CD4-positive, alpha-beta T cell treated with Interleukin-4 for 4 hours (primary cell): ENCODE measurements at regions not wholly inside any gene's neighbourhood (a gene's known extent, or its start where the extent isn't known, plus 50 kb on each side); places are given as distances from the start of the nearest gene placed in this dataset.
"Not testable (repeated sequence)": the region's sequence is repeated elsewhere in the genome, so short reads cannot be mapped to it uniquely, and the experiment has no call there.

Experiments
- DNase-seq: peaks from one replicate; pipeline ENCODE4 v3.0.0-alpha.2; 2020

- DNase-seq, result no peak
Measured at GRCh38 chrX:9271789-9272525, 192.9 kb upstream of the TBL1X start.

DNA sequence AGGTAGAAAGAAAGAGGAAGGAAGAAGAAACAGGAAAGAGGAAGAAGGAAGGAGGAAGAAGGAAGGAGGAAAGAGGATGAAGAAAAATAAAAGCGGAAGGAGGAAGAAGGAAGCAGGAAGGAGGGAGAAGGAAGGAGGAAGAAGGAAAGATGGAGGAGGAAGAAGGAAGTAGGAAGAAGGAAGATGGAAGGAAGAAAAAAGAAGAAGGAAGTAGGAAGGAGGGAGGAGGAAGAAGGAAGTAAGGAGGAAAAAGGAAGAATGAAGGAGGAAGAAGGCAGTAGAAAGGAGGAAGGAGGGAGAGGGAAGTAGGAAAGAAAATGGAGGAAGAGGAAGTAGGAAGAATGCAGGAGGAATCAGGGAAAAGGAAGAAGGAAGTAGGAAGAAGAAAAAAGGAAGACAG is 191.1 kb upstream of the TBL1X start:
- no peak for DNase-seq

- DNase-seq, result no peak
Measured at GRCh38 chrX:9278475-9279233, 186.2 kb upstream of the TBL1X start.

DNA sequence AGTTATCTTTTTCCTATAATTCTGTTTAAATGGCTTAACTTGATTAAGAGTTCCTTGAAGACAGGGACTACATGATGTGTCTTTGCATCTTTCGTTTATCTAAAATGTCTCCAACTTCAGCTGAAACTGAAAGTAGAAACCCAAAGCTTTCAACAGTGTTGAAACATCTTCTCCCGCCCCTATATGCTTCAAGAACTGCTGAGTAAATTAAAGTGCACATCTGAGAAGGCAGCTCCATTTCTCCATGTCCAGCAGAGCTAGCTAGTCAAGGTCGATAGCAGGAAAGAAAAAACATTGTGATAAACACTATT is 185.7 kb upstream of the TBL1X start:
- peak; percentile 0 for DNase-seq

GRCh38 chrX:9280831-9281230 is 184.0 kb upstream of the TBL1X start:
- DNase-seq, result no peak

DNA sequence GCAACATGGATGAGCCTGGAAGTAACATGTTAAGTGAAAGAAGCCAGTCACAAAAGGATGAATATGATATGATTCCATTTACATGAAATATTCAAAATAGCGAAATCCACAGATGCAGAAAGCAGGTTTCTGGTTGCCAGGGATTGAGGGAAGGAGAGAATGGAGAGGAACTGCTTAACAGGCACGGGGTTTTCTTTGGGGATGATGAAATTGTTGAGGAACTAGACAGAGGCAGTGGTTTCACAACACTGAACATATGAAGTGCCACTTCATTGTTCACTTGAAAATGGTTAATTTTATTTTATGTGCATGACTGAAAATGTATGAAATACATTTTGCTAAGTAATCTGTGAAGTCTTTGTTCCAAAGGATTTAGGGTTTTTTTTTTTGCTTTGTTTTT is 182.5 kb upstream of the TBL1X start:
- DNase-seq, result no peak

DNA sequence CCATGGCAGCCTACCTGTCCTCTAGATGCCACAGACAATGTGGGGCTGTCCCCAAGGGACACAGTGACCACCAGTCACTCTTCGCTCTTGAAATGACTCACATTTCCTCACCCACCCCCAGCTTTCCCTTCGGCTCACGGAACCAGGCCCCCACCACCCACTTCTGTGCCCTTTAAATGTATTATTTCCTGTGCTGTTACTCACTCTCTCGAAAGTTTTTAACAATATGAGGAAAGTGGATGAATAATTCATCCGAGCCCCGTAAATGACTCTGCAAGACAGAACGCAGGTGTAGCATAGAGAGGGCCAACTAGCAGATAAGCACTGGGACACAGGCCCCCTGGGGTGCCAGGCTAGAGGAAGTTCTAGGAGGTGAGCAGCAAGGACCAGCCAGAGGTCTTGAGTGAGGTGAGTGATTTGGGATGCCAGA is 179.5 kb upstream of the TBL1X start:
- peak; percentile 13 for DNase-seq

GRCh38 chrX:9286234-9286633 is 178.6 kb upstream of the TBL1X start:
- no peak for DNase-seq

- no peak for DNase-seq
Measured at GRCh38 chrX:9291629-9292028, 173.2 kb upstream of the TBL1X start.

DNA sequence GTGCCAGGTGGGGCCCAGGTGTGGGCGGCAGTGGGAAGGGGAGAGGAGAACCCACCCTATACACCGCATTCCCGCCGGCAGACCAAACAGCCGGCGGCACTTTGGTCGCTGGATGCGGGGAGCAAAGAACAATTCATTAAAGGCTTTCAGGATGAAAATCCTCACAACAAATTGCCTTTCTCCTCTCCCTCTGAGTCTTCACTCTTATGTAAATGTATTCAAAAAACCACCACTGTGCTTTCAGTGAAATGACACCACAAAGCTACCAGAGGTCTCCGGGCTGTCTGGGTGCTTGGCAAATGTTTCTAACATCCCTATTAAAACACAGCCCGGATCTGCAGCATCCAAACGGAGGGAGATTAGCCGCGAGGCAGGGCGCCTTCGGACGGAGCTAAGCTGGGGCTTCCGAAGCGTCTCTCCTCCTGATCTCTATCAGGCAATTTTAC is 171.8 kb upstream of the TBL1X start:
- no peak for DNase-seq

DNA sequence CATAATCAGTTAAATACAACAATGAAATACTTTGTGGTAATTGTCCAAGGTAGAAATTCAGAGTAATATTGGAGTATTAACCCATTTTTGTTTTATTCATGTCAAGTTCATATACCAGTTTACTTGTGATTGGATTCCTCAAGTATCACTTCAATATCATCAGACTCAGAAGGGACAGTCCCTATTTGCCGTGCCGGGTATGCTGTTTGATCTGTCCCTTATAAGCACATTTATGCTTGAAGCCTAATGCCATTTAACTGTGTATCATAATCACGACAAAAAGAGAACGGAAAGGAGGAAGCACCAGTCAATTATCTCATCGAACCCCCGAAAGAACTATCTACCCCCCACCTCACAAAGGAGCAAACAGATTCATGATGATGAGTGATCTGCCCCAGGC is 171.0 kb upstream of the TBL1X start:
- DNase-seq, result no peak

DNA sequence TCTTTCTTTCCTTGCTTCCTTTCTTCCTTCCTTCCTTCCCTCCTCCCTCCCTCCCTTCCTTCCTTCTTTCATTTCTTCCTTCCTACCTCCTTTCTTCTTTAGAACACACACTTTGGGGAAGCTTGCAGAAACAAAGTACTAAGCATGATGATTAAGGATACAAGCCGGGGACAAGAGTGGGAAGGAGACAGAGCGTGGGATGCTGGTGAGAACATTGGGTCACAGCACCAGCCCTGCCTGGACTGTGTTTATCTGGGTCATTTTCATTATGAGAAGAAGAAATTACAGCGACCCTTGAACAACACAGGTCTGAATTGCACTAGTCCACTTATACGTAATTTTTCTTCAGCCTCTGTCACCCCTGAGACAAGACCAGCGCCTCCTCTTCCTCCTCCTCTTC is 169.3 kb upstream of the TBL1X start:
- DNase-seq, result no peak

DNA sequence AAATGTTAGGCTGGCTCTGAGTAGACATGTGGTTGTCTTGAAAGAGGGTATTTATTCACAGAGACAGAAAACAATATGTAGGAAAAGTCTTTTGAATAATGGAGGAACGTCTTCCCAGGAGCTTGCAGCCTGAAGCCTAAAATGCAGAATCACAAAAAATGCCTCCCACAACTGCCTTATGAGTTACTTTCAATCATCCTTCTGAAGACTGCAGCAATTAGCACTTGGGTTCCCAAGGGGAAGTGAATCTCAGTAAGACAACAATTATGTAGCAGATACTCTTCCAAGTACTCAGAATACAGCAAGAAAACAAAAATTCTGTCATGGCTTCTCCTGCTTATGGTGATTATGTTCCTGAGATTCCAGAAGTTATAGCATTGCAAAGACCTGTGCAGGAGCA is 166.6 kb upstream of the TBL1X start:
- no peak for DNase-seq

DNA sequence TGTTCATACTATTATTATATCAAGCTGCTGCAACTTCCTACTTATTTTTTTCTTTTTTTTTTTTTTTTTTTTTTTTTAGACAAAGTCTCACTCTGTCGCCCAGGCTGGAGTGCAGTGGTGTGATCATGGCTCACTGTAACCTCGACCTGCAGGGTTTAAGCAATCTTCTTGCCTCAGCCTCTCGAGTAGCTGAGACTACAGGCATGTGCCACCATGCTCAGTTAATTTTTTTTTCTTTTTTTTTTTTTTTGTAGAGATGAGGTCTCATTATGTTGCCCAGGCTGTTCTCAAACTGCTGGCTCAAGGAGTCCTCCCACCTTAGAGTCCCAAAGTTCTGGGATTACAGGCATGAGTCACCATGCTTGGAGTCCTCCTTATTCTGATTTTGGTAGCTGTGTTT is 165.2 kb upstream of the TBL1X start:
- DNase-seq, result not testable (repeated sequence)

DNA sequence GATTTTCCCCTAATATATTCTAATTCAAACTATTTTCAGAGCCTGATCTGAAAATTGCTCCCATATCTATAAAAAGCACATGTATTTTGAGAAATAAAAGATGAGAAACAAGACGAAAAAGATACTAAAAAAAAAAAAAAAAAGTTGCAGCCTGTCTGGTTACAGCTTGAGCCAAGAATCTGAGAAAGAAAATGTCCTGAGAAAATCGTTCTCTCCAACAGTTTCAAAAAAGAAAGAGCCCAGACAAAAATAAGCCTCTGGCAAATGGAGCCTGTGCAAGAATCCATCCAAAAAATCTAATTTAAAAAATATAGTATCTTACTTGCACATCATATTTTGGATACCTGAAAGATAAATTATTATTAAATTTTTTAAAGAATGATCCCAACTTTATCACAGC is 163.0 kb upstream of the TBL1X start:
- DNase-seq, result no peak

- DNase-seq, result no peak
Measured at GRCh38 chrX:9302381-9302780, 162.5 kb upstream of the TBL1X start.

DNA sequence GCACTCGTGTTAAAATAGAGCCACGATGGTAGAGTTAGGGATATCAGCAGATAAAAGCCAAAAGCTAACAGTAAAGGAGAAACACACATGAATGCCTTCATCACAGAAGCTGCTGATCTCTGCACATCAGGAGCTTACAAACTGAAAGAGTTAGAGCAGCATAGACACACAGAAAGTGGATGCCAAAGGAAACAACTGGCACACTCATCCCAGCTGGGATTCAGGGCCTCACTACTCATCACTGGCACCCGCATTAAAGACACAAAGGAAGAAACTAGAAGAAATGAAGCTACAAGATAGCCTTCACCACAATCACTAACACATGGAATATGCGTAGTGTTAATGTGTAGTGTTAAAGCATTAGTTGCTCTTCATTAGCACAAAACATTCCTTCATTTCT is 156.4 kb upstream of the TBL1X start:
- no peak for DNase-seq

DNA sequence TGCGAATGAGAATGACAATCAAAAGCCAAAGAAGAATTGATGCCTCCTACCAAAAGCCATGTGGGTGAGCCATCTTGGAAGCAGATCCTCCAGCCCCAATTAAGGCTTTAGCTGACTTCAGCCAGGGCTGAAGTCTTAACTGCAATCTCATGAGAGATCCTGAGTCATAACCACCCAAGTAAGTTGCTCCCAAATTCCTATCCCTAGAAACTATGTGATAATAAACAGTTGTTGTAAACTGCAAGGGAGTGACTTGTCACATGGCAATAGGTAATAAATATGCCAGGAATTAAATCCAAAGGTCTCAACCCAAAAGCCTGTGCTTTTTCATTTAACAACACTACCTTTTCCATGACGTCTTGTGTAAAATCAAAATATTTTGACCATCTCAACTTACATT is 154.2 kb upstream of the TBL1X start:
- no peak for DNase-seq

DNA sequence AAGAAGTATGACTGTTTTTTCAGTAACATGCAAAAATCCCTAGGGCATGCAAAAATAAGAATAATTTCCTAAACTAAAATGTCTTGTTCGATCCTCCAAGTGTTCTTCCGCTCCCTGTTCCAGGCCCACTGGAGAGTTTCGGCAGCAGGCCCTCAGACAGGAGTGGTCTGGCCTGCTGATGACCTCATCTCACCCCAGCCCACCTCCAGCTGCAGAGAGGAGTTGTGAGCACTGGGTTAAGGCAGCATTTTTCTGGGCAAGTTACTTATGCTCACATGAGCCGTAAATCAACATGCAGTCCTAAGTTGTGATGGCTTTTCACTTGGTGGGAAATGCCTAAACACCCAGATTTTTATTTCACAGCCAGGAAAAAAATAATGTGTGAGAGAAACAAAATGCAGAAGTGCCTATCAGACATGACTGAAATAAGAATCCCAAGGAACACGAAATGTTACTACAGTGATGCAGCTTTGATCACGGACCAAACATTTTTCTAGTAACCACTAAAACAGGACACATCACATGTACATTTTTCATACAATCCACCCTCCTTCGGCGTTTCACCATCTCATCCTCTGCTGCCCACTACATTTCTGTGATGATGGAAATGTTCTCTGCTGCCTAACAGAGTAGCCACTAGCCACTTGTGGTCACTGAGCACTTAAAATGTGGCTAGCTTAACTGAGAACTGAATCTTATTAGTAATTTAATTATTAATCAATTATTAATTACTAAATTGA is 153.3 kb upstream of the TBL1X start:
- DNase-seq, result no peak

- DNase-seq, result peak; percentile 63
Measured at GRCh38 chrX:9312922-9313867, 151.7 kb upstream of the TBL1X start.

GRCh38 chrX:9315086-9315485 is 149.8 kb upstream of the TBL1X start:
- no peak for DNase-seq

DNA sequence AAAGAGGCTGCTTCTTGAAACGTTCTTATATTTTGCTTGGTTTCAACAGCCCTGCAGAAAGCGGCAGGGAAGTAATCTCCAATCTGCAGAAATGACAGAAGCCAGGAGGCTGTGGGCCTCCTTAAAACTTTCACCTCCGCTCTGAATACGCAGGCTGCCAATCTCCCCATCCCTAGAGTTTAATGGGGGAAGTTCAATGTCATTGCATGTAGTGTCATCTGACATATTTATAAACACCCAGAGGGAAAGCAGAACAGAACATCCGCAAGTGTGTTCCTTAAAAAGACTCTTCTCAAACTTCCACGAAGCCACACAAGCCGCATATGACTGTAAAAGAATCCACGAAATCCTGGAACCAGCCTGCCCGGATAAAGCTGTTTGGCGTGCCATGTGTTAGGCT is 148.8 kb upstream of the TBL1X start:
- DNase-seq, result no peak

DNA sequence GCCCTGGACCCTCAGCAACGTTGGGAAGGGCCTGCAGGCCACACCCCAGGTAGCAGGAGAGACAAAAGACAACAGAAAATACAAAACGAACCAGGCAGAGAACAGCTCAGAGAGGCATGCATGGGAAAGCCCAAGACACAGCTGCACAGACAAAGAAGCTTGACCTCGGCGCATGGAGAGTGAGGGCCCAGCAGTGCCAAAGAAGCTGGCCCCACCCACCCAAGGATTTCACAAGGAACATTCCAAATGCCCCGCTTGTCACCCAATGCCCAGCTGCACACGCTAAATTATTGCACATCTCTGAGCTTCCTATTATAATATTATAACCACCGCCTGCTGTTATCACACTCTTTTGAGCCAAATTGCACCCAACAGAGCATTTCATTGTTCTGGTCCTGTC is 147.7 kb upstream of the TBL1X start:
- no peak for DNase-seq
